RKO (cell line): ENCODE measurements at regions not wholly inside any gene's neighbourhood (a gene's known extent, or its start where the extent isn't known, plus 50 kb on each side); places are given as distances from the start of the nearest gene placed in this dataset.

Experiments
- DNase-seq: peaks from one replicate; pipeline ENCODE4 v3.0.0-alpha.2; 2016; ENCODE audit warnings: low spot score

- DNase-seq: no peak
Observed at GRCh38 chr1:220410611-220411010, 117.3 kb upstream of the MARK1 start.

DNA sequence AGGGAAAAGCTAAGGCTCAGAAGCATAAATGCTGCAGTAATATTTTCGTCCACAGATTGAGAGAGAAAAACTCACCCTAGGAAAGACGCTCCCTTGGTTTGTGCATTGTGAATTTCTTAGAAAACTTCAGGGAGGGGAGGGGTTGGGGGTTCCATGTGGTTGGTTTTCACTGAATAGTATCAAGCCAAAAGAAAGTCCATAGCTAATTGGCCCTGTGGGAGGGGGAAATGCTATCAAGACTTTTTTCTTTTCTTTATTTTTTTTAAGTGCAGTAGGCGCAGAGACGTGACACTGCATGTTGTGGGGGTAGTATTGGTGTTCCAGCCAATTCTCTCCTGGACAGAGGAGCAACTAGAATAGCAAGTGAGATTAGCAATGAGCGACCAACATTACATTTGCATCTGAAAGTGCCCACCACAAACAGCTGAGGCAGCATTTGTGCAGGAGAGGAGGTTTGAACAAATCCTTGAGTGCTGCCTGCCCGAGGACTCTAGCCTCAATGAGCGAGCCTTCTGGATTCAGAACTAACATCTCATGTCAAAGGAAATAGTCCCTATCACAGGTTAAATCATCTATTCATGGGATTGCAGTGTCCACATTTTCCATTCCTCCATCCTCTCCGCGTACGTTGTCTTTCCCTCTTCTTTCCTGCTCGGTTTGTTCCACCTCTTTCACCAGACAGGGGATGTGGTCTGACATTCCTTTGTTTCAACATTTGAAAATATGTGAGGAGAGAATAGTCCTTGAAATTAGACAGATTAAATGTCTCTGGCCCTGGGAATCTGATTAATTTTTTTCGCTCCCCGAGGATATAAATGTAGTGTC, 118.0 kb upstream of the MARK1 start:
- DNase-seq: no peak

- no peak for DNase-seq
Observed at GRCh38 chr1:220407191-220407590, 120.7 kb upstream of the MARK1 start.

DNA sequence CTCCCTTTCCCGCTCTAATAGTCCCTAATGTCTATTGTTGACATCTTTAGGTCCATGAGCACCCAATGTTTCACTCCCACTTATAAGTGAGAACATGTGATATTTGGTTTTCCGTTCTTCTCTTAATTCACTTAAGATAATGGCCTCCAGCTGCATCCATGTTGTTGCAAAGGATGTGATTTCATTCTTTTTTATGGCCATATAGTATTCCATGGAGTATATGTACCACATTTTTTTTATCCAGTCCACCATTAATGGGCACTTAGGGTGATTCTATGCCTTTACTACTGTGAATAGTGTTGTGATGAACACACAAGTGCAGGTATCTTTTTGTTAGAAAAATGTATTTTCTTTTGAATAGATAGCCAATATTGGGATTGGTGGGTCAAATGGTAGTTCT, 126.0 kb upstream of the RAB3GAP2 start:
- DNase-seq: no peak

DNA sequence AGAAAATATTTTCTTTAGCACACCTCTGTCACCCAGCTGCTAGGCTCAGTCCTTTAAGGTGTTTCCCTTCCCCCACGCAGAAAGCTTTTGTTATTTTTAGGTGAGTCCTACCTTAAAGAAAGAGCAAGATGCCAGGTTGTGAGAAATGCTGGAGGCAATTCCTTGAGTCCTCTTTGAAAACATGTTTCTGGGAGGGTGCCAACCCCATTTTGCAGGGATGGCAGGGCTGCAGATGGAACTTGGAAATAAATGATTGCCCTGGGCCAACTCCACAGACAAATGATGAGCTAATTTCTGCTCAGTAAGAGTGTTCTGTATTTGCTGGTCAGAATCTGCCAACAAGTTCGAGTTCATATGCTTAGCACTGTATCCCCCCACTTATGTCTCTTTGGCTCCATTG, 119.2 kb upstream of the RAB3GAP2 start:
- no peak for DNase-seq

DNA sequence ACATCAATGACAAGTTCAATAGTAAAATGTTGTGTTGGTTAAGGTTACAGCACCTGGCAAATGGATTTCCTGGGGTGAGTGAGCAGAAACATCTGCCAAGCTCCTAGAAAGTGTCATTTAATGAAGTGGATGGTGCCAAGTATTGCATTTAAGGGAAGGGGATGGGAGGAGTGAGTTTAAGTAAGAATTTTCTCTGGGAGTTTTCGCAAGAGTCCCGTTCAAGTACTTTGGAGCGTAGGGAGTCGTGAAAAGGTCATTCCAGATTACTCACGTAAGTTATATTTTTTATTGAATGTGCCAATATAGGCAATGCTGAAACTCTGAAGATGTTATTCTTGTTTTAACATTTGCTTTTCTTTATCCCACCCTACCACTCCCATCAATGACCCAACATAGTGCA, 117.4 kb upstream of the RAB3GAP2 start:
- DNase-seq: no peak

GRCh38 chr1:220386494-220387195, 114.4 kb upstream of the RAB3GAP2 start:
- no peak for DNase-seq

DNA sequence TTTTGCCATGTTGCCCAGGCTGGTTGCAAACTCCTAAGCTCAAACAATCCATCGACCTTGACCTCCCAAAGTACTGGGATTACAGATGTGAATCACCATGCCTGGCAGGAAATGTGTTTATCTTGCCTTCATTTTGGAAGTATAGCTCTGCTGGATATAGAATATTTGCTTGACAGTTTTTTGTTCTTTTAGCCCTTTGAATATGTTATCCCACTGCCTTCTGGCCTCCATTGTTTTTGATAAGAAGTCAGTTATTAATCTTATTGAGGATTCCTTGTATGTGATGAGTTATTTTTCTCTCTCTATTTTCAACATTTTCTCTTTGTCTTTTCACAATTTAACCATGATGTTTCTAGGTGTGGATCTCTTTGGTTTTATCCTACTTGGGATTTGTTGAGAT, 112.9 kb upstream of the RAB3GAP2 start:
- DNase-seq: no peak

GRCh38 chr1:220382994-220383393, 110.7 kb upstream of the RAB3GAP2 start:
- no peak for DNase-seq

DNA sequence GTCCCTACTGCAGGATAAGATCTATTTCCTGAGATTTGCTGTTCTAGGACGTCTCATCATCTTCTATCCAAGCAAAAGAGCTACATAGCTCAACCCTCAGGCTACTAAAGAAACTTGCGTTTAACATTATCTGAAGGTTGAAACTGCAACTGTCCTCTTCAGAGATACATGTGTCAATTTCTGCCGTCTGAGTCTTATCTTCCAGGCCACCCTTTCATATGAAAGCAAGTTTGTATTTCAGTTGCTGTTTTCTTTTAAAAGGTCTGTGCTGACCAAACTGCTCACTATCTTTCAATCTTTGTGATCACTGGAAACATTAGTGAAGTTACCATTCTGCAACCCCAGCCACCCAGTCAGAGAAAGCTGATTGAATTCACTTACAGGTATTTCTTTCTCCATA, 108.6 kb upstream of the RAB3GAP2 start:
- no peak for DNase-seq

DNA sequence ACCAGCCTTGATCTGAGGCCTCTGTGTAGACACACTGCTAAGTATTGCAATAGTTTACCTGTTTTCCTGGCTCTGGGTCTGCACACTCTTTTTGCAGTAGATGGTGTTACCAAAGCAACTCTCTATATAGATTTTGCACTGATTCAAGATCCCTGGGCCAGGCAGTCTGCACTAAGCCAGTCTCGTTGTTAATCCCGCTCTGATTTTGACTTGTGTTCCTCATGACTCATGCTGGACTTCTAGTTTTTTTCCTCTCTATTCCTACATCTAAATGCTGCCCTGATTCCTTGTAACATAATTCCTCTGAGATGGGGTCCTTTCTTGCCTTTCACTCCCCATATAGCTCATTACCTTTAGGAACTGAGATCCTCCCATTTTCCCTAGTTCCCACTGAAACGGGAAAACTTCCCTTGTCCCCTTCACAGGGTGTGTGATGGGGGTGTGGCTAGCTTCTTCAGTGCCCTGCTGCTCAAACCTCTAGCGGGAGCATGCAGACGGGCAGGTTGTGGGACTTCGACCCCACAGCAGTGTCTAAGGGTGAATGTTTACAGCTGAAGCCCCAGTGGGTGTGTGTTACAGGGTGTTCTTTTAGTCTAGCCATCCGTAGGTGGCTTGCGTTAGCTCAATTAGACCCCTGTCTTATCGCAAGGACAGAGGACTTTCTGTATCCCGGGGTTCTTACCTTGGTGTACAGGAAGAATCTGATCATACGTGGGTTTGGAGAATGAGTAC, 106.5 kb upstream of the RAB3GAP2 start:
- no peak for DNase-seq

- no peak for DNase-seq
Observed at GRCh38 chr1:220375715-220376114, 103.5 kb upstream of the RAB3GAP2 start.

GRCh38 chr1:220374449-220374848, 102.2 kb upstream of the RAB3GAP2 start:
- no peak for DNase-seq

- no peak for DNase-seq
Observed at GRCh38 chr1:220372451-220372850, 100.2 kb upstream of the RAB3GAP2 start.

DNA sequence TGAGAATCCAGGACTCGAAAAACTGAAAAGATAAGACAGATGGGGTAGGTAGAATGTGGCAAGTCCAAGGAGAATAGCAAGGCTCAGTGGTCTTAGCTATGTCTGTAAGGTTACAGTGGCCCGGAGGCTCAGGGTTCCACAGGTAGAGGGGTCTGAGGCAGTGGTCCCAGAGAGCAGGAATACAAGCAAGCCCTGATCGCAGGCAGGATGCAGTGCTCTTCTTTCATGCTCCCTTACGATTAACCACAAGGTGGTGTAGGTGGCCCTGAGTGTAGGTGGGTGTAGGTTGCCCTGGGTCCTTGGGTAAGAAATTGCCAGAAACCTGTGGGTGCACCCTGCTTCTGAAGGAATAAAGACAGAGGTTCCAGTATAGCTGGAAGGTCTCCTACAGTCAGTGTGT, 99.1 kb upstream of the RAB3GAP2 start:
- no peak for DNase-seq

- peak; percentile 55 for DNase-seq
Observed at GRCh38 chr1:220370041-220370700, 97.9 kb upstream of the RAB3GAP2 start.

- DNase-seq: no peak
Observed at GRCh38 chr1:220369511-220369910, 97.3 kb upstream of the RAB3GAP2 start.

- no peak for DNase-seq
Observed at GRCh38 chr1:220368352-220369265, 96.4 kb upstream of the RAB3GAP2 start.

GRCh38 chr1:220367833-220368232, 95.6 kb upstream of the RAB3GAP2 start:
- DNase-seq: no peak

DNA sequence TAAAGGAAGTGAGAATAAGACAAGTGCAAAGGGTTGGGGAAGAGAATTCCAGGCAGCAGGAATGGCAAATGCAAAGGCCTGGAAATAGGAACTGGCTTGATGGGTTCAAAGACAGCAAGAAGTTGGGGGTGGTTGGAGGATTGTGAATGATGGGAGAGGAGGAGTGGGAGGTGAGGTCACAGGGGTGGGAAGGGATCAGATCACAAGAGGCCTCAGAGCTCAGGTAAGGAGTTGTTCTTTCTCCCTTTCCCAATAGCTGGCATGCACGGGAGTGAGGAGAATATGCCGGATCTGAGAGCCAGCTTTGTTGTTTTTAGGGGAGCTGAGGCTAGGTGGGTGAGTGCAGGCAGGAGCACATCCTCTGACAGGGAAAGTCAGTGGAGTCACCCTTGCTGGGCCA, 94.0 kb upstream of the RAB3GAP2 start:
- no peak for DNase-seq

GRCh38 chr1:220363196-220363837, 91.1 kb upstream of the RAB3GAP2 start:
- DNase-seq: no peak
